CD1c-positive myeloid dendritic cell (primary cell): ENCODE measurements at regions not wholly inside any gene's neighbourhood (a gene's known extent, or its start where the extent isn't known, plus 50 kb on each side); places are given as distances from the start of the nearest gene placed in this dataset.

Source experiments
- DNase-seq: peaks from one replicate; pipeline ENCODE4 v3.0.0-alpha.2; 2016; ENCODE audit errors: extremely low spot score

DNA sequence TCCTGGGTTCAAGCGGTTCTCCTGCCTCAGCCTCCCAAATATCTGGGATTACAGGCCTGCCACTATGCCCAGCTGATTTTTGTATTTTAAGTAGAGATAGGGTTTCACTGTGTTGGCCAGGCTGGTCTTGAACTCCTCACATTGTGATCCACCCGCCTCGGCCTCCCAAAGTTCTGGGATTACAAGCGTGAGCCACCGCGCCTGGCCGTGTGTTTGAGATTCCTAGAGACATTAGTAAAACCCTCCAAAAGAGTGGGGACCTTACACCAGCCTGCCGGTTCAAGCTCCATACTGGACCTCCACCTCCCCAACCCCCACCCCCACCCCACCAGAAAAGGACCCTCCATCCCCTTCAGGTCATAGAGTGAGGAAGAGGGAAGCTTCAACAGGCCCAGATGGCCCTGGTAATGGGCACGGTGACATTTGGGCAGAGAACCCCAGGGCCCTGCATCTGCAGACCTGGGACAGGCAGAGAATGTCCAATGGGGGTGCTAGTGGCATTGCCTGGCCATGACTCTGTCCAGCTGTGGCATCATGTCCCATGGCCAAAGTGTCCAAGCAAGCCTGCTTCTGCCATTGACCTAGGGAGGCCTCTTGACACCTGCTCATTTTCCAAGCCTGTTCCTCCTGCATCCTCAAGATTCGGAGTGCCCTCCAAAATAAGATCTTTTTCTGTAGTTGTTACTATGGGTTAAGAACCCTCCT is 108.9 kb upstream of the KLF13 start:
- DNase-seq = no peak

DNA sequence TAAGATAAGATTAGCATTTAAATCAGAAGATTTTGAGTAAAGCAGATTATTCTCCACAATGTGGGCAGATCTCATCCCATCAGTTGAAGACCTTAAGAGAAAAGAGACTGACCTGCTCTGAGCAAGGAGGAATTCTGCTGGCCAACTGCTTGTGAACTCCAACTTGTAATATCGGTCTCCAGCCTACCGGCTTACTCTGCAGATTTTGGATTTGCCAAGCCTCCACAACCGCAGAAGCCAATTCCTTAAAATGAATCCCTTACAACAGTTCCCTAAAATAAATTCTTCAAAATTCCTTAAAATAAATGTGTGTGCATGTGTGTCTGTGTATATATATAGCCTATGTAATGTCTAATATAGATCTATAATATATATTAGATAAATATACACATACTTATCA is 107.4 kb upstream of the KLF13 start:
- no peak for DNase-seq

DNA sequence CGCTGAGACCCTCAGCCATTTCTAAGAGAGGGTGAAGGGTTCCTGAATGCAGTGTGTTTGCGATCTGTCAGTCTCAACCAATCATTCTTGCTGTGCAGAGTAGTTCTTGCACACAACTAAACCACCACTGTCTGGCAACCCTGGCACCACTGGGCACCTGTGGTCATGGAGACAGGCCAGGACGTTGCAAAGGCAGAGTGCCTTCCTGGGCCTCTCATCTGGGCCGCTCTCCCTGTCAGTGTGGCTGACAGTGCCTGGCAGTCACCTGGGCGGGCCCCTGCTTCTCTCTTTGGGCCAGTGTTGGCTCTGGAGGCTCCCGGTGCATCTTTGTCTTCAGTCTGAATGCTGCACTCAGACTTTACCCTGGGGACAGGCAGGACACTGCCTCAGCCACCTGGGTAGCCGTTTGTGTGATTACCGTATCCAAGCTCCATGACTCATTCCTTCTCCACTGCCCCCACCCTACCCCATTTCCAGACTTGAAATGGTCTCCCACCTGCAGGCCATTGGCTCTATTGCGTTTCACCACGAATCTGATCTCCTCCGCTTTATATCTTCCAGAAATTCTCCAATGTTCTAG is 104.6 kb upstream of the KLF13 start:
- DNase-seq = no peak

- DNase-seq = peak; percentile 26
These were observed 103.8 kb upstream of the KLF13 start for GRCh38 chr15:31222773-31223341.

GRCh38 chr15:31223478-31224350 is 102.9 kb upstream of the KLF13 start:
- peak; percentile 43 for DNase-seq

DNA sequence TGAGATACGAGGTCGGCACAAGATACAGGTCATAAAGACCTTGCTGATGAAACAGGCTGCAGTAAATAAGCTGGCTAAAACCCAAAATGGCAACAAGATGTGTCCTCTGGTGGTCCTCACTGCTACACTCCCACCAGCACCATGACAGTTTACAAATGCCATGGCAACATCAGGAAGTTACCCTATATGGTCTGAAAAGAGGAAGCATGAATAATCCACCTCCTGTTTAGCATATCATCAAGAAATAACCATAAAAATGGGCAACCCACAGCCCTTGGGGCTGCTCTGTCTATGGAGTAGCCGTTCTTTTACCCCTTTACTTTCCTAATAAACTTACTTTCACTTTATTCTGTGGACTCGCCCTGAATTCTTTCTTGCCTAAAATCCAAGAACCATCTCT is 102.0 kb upstream of the KLF13 start:
- DNase-seq = peak; percentile 55

DNA sequence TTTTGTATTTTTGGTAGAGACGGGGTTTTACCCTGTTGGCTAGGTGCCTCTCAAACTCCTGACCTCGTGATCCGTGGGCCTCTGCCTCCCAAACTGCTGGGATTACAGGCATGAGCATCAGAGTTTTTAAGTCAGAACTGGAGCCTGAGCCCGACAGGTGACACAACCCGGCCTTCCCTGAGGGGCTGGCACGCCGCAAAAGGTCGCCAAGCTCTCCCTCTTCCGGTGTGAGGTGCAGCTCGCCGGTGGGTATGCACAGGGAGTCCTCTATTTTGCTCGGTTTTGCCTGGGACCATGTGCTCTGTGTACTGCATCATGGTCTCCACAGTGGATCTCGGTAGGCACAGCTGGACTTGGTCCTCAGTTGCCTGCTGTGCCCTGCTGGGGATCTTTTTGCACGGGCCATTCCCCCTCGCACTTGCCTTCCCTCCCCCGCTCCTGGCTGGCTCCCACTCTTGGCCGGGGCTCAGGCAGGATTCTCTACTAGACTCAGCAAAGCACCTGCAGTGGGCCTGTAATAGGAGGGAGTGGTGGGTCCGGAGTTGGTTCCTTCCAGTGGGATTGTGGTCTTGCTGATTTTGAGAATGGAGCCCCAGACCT is 101.2 kb upstream of the KLF13 start:
- DNase-seq = no peak

GRCh38 chr15:31226021-31226420 is 100.6 kb upstream of the KLF13 start:
- no peak for DNase-seq

GRCh38 chr15:31227235-31227634 is 99.4 kb upstream of the KLF13 start:
- no peak for DNase-seq

DNA sequence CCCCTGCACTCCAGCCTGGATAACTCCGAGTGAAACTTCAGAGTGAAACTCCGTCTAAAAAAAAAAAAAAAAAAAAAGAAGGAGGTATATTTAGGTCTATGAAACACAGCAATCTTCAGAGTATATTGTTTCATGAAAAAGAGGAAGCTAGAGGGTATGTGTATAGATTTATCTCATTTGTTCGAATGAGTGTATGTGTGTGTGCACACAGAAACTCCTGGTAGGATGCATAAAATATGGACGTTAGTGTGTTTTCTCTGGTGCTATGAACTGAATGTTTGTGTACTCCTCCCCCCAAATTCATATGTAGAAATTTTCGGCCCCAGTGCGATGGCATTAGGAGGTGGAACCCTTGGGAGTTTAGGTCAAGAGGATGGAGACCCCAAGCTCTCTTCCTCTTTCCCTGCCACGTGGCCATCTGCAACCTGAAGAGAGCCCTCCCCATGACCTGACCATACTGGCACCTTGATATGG is 98.6 kb upstream of the KLF13 start:
- peak; percentile 55 for DNase-seq

DNA sequence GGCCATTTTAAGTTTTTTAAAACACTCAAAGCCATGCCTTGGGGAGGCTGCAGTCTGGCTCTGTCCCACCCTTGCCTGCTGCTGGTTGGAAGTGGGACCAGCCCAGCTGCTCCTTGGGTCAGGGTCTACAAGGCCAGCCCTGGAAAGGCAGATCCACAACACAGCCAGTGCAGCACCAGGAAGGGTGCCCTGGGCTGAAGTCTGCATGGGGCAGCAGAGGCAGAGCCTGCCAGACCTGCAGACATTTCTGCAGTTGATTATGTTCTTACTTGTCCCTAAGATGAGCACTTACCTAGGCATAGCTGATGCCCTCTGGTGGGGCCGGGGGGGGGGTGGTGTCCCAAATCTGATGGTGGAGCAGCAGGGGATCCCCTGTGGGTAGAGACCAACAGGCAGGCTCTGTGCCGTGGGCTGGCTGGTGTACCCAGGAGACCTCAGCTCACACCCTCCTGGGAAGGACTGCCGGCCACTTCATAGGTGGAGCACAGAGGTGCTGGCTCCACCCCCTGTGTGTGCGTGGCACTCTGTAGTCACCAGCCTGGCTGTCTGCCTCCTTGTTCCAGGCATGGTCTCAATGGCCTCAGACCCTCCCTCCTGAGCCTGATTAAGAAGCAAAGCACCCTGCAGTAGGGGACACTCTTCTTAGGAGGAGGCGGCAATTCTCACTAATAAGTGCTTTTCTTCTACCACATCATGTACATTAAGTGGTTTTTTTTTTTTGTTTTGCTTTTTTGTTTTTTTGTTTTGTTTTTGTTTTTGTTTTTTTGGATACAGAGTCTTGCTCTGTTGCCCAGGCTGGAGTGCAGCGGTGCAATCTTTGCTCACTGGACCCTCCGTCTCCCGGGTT is 97.4 kb upstream of the KLF13 start:
- DNase-seq = no peak

DNA sequence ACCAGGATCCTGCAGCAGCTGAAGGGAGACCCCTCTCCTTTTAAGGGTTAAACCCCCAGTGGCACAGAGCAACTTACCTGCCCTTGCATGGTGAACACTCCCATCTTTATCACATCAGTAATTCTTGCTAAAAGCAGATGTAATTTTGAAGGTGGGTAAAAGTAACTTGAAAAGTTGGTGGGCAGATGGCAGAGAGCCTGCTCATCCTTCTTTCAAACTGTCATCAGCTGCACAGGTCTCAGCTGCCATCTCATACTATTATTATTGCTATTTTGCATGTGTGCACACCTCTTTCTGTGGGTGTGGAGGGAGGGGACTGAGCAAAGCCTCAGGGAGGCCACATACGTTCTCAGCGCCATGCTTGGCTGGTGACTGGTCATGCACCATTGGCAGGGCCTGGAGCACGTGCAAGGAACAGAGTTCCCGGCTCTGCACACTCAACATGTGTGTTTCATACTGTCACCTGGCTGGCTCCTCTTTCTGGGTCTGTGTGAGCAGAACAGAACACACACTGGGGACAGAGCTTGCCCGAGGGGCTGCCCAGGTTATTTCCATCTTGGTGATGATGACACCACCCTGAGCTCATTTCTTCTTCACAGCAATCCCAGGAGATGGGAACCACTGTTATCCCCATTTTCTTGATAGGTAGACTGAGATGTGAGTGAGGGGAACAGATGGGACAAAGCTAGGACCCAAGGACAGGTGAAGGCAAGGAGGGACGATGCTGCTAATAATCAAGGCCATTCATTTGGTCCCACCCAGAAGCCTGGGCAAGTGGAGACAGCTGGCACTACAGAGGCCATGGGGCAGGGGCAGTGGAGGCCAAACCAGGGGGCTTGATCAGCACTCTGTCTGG is 95.8 kb upstream of the KLF13 start:
- DNase-seq = no peak

DNA sequence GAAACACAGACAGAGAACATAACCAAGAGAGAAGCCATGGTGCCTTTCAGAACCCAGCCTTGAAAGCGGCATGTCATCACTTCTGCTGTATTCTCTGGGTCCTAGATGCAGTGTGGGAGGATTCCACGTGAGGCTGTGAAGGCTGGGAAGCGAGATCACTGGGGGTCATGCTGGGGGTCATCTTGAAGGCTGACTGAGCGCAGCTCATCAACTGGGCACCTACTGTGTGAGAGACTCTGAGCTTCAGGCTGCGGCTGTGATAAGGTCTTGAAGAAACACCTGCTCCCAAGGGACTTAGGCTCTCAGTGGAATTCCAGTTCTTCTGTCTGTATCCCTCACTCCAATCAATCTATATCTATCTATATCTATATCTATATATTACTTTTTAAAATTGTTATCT is 91.8 kb upstream of the KLF13 start:
- no peak for DNase-seq

GRCh38 chr15:31235311-31236183 is 91.1 kb upstream of the KLF13 start:
- DNase-seq = peak; percentile 42

DNA sequence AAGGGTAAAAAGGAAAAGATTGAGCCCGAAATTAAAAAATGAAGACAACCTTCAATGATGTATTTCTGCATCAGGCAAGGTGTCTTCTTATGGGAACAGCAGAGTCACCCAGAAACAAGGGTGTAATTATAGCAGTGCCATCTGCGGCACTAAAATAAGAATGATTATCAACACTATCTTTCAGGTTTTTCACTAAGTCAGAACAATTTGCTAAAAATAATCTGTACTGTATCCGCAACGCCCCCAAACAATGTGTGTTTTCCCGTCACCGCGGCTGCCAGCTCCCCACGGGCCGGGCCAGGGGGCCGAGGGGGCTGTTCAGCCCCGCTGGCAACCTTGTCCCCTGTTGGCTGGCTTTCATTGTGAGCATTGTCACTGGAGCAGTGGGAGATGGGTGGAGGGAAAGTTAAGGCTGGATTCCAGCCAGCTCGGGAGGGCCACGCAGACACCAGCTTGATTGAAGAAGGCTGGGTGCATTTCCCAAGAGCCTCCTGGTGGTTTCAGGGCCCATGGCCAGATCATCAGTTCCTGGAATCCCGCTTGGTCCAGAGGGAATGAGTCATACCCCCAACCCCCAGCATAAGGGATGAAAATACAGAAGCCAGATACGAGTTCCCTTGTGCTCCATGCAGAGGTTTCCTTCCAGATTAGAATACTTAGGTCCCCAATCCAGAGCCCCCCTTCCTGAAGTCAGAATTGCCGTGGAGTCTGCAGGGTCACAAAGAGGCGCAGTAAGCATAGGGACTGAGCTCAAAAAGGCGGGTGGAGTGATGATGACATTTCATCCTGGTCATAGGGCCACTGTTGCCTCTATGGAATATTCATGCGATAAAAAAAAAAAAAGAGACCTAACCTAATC is 90.2 kb upstream of the KLF13 start:
- peak; percentile 85 for DNase-seq

- no peak for DNase-seq
These were observed 89.7 kb upstream of the KLF13 start for GRCh38 chr15:31237043-31237324.

DNA sequence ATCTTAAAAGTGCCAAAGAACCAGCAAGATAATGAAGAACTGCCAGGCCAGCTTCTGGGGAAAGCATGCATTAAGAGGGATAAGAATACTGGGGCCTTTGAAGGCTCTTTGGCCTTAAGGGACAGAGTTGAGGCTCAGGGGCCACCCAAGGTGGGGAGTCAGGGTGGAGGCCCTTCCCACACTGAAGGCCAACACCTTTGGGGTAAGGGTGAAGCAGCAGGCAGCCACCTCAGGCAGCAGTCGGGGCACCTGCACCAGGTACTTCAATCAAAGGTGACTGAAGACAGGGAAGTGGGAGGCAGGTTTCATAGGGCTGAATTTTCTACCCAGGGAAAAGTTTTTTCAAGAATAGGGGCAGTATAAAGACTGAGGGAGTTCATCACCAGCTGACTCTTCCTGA is 87.7 kb upstream of the KLF13 start:
- no peak for DNase-seq

DNA sequence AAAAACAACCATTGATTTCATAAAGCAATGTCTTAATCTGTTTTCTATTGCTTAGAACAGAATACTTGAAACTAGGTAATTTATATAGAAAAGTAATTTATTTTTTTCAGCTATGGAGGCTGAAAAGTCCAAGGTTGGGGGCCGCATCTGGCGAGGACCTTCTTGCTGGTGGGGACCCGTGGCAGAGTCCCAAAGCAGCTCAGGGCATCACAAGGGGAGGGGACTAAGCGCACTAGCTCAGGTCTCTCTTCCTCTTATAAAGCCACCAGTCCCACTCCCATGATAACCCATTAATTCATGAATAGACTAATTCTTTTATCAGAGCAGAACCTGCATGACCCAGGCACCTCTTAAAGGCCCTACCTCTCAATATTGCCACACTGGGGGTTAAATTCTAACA is 87.2 kb upstream of the KLF13 start:
- DNase-seq = no peak
